Rectal smooth muscle tissue (tissue), 1 donor: ENCODE measurements at regions not wholly inside any gene's neighbourhood (a gene's known extent, or its start where the extent isn't known, plus 50 kb on each side); places are given as distances from the start of the nearest gene placed in this dataset.

Experiments used
- H3K27ac ChIP-seq: one replicate; pipeline ENCODE4 v1.7.0; 2013; ENCODE audit warnings: low read depth, low read length, inconsistent platforms
- H3K27me3 ChIP-seq: one replicate; pipeline ENCODE4 v1.7.0; 2013; ENCODE audit warnings: low read length; ENCODE audit not compliant: control insufficient read depth, insufficient read depth
- H3K36me3 ChIP-seq: one replicate; pipeline ENCODE4 v1.7.0; 2013; ENCODE audit warnings: low read length; ENCODE audit not compliant: control insufficient read depth, insufficient read depth
- H3K4me1 ChIP-seq: one replicate; pipeline ENCODE4 v1.7.0; 2013; ENCODE audit warnings: low read length; ENCODE audit not compliant: control insufficient read depth, insufficient read depth
- H3K4me3 ChIP-seq: one replicate; pipeline ENCODE4 v1.7.0; 2013; ENCODE audit warnings: low read length
- H3K9ac ChIP-seq: one replicate; pipeline ENCODE4 v1.7.0; 2013; ENCODE audit warnings: low read length

- Histone ChIP-seq H3K27ac (no peak overlapping the region), H3K4me1 (peaks cover 5% of the 10 kb centered on the region), H3K27me3 (no peaks in the 10 kb centered on the region), H3K36me3 (no peaks in the 10 kb centered on the region), H3K9ac (no peak overlapping the region), H3K4me3 (no peak overlapping the region)
These were observed 166.1 kb upstream of the NTM start for GRCh38 chr11:131204282-131204681.

GRCh38 chr11:131204765-131205380 is 165.5 kb upstream of the NTM start:
- no peaks in the 10 kb centered on the region for H3K36me3 ChIP-seq
- no peaks in the 10 kb centered on the region for H3K27me3 ChIP-seq
- peaks cover 5% of the 10 kb centered on the region for H3K4me1 ChIP-seq
- H3K4me3 ChIP-seq, result no peak overlapping the region
- H3K27ac ChIP-seq, result no peak overlapping the region
- no peak overlapping the region for H3K9ac ChIP-seq

DNA sequence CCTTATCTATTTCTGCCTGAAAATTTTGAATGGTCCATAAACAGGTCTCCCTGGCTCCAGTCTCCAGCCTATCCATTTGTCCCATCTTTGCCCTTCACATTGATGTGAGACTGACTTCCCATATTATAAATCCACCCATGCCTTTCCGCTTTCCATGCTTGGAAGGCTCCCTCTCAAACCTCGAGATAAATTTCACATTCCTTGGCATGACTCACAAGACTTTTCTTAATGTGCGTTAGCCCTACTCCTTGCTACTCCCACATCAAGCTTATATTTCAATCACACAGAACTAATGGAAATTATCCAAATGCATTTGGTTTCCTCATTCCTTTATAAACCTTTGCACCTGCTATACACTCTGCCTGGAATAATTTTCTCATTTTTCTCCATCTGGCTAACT is 163.7 kb upstream of the NTM start:
- Histone ChIP-seq H3K4me3 (no peak overlapping the region), H3K27ac (no peak overlapping the region), H3K9ac (no peak overlapping the region), H3K27me3 (no peaks in the 10 kb centered on the region), H3K4me1 (peaks cover 5% of the 10 kb centered on the region), H3K36me3 (no peaks in the 10 kb centered on the region)

DNA sequence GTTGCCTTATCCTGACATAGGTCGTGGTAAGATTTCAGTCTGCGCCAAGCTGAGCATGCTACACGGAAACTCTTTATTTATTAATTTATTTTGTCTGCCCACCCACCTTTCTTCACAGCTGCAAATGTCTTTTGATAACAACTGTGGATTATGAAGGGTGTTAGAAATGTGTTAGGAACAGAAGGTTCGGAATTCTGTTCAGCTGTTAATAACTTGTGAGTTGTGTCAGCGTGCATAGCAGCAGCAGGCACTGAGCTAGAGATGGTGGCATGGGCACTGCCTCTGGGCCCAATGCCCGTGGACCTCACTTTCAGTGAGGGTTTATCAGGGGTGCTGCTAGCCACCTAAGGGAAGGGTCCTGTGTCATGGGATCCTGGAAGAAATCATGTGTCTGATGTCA is 162.5 kb upstream of the NTM start:
- H3K36me3 ChIP-seq, result no peaks in the 10 kb centered on the region
- no peak overlapping the region for H3K4me3 ChIP-seq
- H3K9ac ChIP-seq, result no peak overlapping the region
- H3K27me3 ChIP-seq, result no peaks in the 10 kb centered on the region
- no peak overlapping the region for H3K27ac ChIP-seq
- peaks cover 5% of the 10 kb centered on the region for H3K4me1 ChIP-seq

GRCh38 chr11:131217313-131218310 is 152.8 kb upstream of the NTM start:
- no peaks in the 10 kb centered on the region for H3K27me3 ChIP-seq

DNA sequence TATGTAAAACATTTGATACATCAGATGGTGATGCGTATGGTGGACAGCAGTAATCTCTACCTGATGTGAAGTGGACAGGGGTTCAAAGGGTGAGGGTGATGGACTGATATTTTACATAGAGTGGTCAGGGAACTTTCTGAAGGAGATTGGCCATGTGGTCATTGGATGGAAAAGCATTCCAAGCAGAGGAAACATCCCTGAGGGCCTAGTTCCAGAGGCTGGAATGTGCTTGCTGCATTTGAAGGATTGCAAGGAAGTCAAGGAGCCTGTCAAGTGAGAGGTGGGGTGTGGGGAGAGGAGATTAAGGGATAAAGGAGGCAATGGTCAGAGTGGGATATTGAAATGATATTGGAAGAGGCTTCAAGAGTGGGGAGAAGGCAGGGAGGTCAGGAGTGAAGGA is 151.9 kb upstream of the NTM start:
- no peak overlapping the region for H3K27ac ChIP-seq
- no peaks in the 10 kb centered on the region for H3K27me3 ChIP-seq
- H3K4me3 ChIP-seq, result no peak overlapping the region
- H3K36me3 ChIP-seq, result no peaks in the 10 kb centered on the region
- H3K4me1 ChIP-seq, result peaks cover under 1% of the 10 kb centered on the region
- no peak overlapping the region for H3K9ac ChIP-seq

More at GRCh38 chr11:131217313-131218310, 152.8 kb upstream of the NTM start:
- Histone ChIP-seq H3K4me3 (no peak overlapping the region), H3K27ac (no peak overlapping the region), H3K4me1 (no peaks in the 10 kb centered on the region), H3K36me3 (no peaks in the 10 kb centered on the region), H3K9ac (no peak overlapping the region)

- no peak overlapping the region for H3K4me3 ChIP-seq
- H3K4me1 ChIP-seq, result peaks cover 4% of the 10 kb centered on the region
- no peak overlapping the region for H3K9ac ChIP-seq
- no peaks in the 10 kb centered on the region for H3K27me3 ChIP-seq
- no peak overlapping the region for H3K27ac ChIP-seq
- no peaks in the 10 kb centered on the region for H3K36me3 ChIP-seq
These were observed 150.8 kb upstream of the NTM start for GRCh38 chr11:131219646-131220045.

GRCh38 chr11:131223198-131223991 is 147.0 kb upstream of the NTM start:
- Histone ChIP-seq H3K9ac (no peak overlapping the region), H3K27ac (no peak overlapping the region), H3K27me3 (no peaks in the 10 kb centered on the region), H3K4me3 (no peak overlapping the region), H3K36me3 (no peaks in the 10 kb centered on the region), H3K4me1 (peaks cover 4% of the 10 kb centered on the region)

DNA sequence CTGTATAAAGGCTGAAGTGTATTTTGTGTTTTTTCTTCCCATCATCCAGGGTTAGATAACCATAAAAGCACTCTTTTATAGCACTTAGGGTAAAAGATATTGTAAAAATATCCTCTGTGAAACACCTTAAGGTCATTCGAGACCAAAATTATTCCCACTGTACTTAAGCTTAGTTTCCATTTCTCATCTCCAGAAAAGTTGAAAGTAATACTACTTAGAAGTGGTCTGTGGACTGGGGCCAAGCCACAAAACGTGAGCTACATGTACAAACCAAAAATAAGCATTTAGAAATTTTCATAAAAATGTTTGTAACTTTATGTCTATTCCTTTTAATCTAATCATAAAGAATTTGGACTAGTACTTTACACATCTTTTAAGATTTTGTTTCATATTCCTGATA is 142.0 kb upstream of the NTM start:
- H3K9ac ChIP-seq, result no peak overlapping the region
- H3K4me3 ChIP-seq, result no peak overlapping the region
- peaks cover 4% of the 10 kb centered on the region for H3K4me1 ChIP-seq
- H3K36me3 ChIP-seq, result no peaks in the 10 kb centered on the region
- H3K27ac ChIP-seq, result no peak overlapping the region
- H3K27me3 ChIP-seq, result no peaks in the 10 kb centered on the region

GRCh38 chr11:131229221-131229620 is 141.2 kb upstream of the NTM start:
- Histone ChIP-seq H3K27ac (no peak overlapping the region), H3K36me3 (no peaks in the 10 kb centered on the region), H3K4me3 (no peak overlapping the region), H3K27me3 (no peaks in the 10 kb centered on the region), H3K4me1 (no peaks in the 10 kb centered on the region), H3K9ac (no peak overlapping the region)

- H3K4me1 ChIP-seq, result no peaks in the 10 kb centered on the region
- no peaks in the 10 kb centered on the region for H3K27me3 ChIP-seq
- no peak overlapping the region for H3K9ac ChIP-seq
- no peaks in the 10 kb centered on the region for H3K36me3 ChIP-seq
- H3K27ac ChIP-seq, result no peak overlapping the region
- no peak overlapping the region for H3K4me3 ChIP-seq
These were observed 139.0 kb upstream of the NTM start for GRCh38 chr11:131231317-131231940.

DNA sequence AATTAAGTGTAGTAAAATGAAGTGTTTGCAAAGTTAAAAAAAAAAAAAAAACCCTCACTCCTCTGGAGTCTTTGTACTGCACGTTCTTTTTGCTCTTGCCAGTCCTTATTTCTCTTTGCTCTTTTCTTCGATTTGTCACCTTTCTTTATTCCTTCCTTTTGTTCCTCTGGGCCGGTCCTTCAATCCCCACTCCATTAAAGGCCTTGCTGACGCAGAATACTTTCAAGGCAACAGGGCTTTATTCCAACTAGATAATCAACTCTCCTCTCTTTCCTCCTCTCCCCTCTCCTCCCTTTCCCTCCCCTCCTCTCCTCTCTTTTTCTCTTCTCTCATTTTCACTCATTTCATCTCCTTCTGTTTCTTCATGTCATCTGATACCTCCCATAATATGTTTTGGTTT is 138.2 kb upstream of the NTM start:
- no peaks in the 10 kb centered on the region for H3K4me1 ChIP-seq
- H3K27me3 ChIP-seq, result no peaks in the 10 kb centered on the region
- no peak overlapping the region for H3K9ac ChIP-seq
- H3K36me3 ChIP-seq, result no peaks in the 10 kb centered on the region
- H3K27ac ChIP-seq, result no peak overlapping the region
- H3K4me3 ChIP-seq, result no peak overlapping the region
